ENCODE measurements at regions not wholly inside any gene's neighbourhood (a gene's known extent, or its start where the extent isn't known, plus 50 kb on each side); places are given as distances from the start of the nearest gene placed in this dataset.

- no peak overlapping the region for H3K4me2 ChIP-seq
Measured at GRCh38 chr4:15245006-15245530, 182.8 kb upstream of the C1QTNF7 start.

DNA sequence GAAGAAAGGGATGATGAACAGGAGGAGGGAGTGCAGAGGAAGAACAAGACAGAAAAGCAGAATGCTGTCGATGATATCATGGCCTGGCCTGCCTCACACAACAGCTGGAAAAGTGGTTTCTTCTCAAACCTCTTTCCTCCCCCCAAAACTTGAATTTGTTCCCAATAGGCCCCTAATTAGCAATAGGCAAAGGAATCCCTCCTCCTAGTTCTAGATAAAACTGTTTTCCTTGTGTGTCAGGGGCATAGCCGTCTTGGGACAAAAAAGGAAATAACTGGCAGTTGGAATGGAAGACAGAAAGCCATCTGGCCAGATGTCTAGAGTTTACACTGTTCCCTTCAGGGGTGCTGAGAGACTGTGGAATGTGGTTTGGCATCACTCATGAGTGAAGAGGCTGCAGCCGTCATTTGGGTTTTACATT lies 177.8 kb upstream of the C1QTNF7 start:
- H2AFZ ChIP-seq (ENCODE audit: low read depth): no peak overlapping the region
- no peak overlapping the region for H3K4me3 ChIP-seq (IDR thresholded peaks at IDR 0.05; ENCODE audit: insufficient read depth, low read depth, low read length)
- no peaks in the 10 kb centered on the region for H3K79me2 ChIP-seq (ENCODE audit: insufficient read depth, low read depth)
- no peak overlapping the region for H3K27ac ChIP-seq
- no peaks in the 10 kb centered on the region for H4K20me1 ChIP-seq (ENCODE audit: insufficient read depth)
- no peaks in the 10 kb centered on the region for H3K36me3 ChIP-seq (ENCODE audit: insufficient read depth)
- TF ChIP-seq, protein P1, sequence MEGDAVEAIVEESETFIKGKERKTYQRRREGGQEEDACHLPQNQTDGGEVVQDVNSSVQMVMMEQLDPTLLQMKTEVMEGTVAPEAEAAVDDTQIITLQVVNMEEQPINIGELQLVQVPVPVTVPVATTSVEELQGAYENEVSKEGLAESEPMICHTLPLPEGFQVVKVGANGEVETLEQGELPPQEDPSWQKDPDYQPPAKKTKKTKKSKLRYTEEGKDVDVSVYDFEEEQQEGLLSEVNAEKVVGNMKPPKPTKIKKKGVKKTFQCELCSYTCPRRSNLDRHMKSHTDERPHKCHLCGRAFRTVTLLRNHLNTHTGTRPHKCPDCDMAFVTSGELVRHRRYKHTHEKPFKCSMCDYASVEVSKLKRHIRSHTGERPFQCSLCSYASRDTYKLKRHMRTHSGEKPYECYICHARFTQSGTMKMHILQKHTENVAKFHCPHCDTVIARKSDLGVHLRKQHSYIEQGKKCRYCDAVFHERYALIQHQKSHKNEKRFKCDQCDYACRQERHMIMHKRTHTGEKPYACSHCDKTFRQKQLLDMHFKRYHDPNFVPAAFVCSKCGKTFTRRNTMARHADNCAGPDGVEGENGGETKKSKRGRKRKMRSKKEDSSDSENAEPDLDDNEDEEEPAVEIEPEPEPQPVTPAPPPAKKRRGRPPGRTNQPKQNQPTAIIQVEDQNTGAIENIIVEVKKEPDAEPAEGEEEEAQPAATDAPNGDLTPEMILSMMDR (conservative IDR thresholded peaks at IDR 0.05; ENCODE audit: low read depth, low read length): no peak
- no peak overlapping the region for H3K9ac ChIP-seq
- H3K4me1 ChIP-seq (ENCODE audit: low read depth, poor library complexity, severe bottlenecking): peaks cover 9% of the 10 kb centered on the region
- no peaks in the 10 kb centered on the region for H3K27me3 ChIP-seq (ENCODE audit: insufficient read depth, low read depth)
- no peak overlapping the region for H3K4me2 ChIP-seq

More at GRCh38 chr4:15245006-15245530, 182.8 kb upstream of the C1QTNF7 start:
- no peaks in the 10 kb centered on the region for H4K20me1 ChIP-seq (ENCODE audit: insufficient read depth)
- no peaks in the 10 kb centered on the region for H3K27me3 ChIP-seq (ENCODE audit: insufficient read depth, low read depth)
- H3K27ac ChIP-seq: no peak overlapping the region
- no peaks in the 10 kb centered on the region for H3K4me1 ChIP-seq (ENCODE audit: low read depth, poor library complexity, severe bottlenecking)
- no peaks in the 10 kb centered on the region for H3K79me2 ChIP-seq (ENCODE audit: insufficient read depth, low read depth)
- TF ChIP-seq, protein P1 (conservative IDR thresholded peaks at IDR 0.05; ENCODE audit: low read depth, low read length): no peak
- no peaks in the 10 kb centered on the region for H3K36me3 ChIP-seq (ENCODE audit: insufficient read depth)
- no peak overlapping the region for H3K9ac ChIP-seq
- no peak overlapping the region for H2AFZ ChIP-seq (ENCODE audit: low read depth)
- no peak overlapping the region for H3K4me3 ChIP-seq (IDR thresholded peaks at IDR 0.05; ENCODE audit: insufficient read depth, low read depth, low read length)

- Histone ChIP-seq H4K20me1 (ENCODE audit: insufficient read depth) (no peaks in the 10 kb centered on the region), H3K4me3 (IDR thresholded peaks at IDR 0.05; ENCODE audit: insufficient read depth, low read depth, low read length) (no peak overlapping the region), H3K4me1 (ENCODE audit: low read depth, poor library complexity, severe bottlenecking) (peaks cover 9% of the 10 kb centered on the region), H3K4me2 (0 out of 2 replicates have a peak overlapping the region, but pooled peaks have one; percentile 27), H3K79me2 (ENCODE audit: insufficient read depth, low read depth) (no peaks in the 10 kb centered on the region), H2AFZ (ENCODE audit: low read depth) (no peak overlapping the region), H3K27me3 (ENCODE audit: insufficient read depth, low read depth) (no peaks in the 10 kb centered on the region), H3K27ac (no peak overlapping the region), H3K9ac (no peak overlapping the region), H3K36me3 (ENCODE audit: insufficient read depth) (no peaks in the 10 kb centered on the region)
- TF ChIP-seq, protein P1 (conservative IDR thresholded peaks at IDR 0.05; ENCODE audit: low read depth, low read length): no peak
Measured at GRCh38 chr4:15253349-15253748, 174.5 kb upstream of the C1QTNF7 start.

DNA sequence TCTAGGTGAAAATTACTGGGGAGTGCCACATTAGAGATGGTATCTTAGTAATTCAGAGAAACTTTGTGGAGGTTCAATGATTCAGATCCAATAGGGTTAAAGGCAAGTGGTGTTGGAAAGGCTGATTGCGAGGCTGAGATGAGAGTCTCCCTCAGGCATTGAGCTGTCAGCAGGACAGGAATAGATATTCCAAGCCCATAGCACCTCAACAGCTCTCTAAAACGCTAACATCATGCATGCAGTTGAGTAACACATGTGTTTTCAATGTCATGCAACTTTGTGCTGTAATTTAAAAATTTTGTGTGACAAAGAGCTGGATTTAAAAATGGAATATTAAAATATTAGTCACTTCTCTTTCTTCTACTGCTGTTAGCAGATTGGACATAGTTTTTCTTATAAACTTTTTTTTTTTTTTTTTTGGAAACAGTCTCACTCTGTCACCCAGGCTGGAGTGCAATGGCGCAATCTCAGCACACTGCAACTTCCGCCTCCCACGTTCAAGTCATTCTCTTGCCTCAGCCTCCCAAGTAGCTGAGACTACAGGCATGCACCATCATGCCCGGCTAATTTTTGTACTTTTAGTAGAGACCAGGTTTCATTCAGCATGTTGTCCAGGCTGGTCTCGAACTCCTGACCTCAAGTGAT lies 173.5 kb upstream of the C1QTNF7 start:
- Histone ChIP-seq H3K36me3 (ENCODE audit: insufficient read depth) (no peaks in the 10 kb centered on the region), H2AFZ (ENCODE audit: low read depth) (no peak overlapping the region), H3K27me3 (ENCODE audit: insufficient read depth, low read depth) (no peaks in the 10 kb centered on the region), H3K27ac (no peak overlapping the region), H3K4me2 (no peak overlapping the region), H3K9ac (no peak overlapping the region), H3K79me2 (ENCODE audit: insufficient read depth, low read depth) (no peaks in the 10 kb centered on the region), H3K4me1 (ENCODE audit: low read depth, poor library complexity, severe bottlenecking) (peaks cover 9% of the 10 kb centered on the region), H4K20me1 (ENCODE audit: insufficient read depth) (no peaks in the 10 kb centered on the region), H3K4me3 (IDR thresholded peaks at IDR 0.05; ENCODE audit: insufficient read depth, low read depth, low read length) (no peak overlapping the region)
- TF ChIP-seq, protein P1 (conservative IDR thresholded peaks at IDR 0.05; ENCODE audit: low read depth, low read length): no peak
